ENCODE measurements at regions not wholly inside any gene's neighbourhood (a gene's known extent, or its start where the extent isn't known, plus 50 kb on each side); places are given as distances from the start of the nearest gene placed in this dataset.

DNA sequence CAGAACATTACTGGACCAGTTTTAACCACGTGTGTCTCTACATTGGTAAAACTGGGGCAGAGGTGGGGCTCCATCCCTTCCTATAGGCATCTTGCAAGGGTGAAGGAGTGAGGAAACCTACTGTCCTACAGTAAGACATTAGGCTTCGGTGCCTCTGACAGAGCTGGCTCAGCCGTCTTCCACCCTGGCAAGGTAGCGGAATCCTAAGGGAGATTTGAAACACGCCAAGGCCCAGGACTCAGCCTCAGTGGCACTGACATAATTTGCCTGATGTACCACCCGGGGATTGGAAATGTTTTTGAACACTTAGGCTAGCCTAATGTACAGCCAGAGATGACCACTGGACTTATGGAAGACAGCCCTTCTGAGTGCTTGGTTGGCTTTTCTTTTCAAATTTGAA, 329.7 kb upstream of the IRX1 start:
- Histone ChIP-seq H3K27me3 (no peaks in the 10 kb centered on the region), H3K4me3 (no peak overlapping the region), H3K36me3 (no peaks in the 10 kb centered on the region), H3K27ac (no peak overlapping the region), H3K4me1 (no peaks in the 10 kb centered on the region), H3K9me3 (no peaks in the 10 kb centered on the region)
- no peak for DNase-seq
- TF ChIP-seq, protein P1, sequence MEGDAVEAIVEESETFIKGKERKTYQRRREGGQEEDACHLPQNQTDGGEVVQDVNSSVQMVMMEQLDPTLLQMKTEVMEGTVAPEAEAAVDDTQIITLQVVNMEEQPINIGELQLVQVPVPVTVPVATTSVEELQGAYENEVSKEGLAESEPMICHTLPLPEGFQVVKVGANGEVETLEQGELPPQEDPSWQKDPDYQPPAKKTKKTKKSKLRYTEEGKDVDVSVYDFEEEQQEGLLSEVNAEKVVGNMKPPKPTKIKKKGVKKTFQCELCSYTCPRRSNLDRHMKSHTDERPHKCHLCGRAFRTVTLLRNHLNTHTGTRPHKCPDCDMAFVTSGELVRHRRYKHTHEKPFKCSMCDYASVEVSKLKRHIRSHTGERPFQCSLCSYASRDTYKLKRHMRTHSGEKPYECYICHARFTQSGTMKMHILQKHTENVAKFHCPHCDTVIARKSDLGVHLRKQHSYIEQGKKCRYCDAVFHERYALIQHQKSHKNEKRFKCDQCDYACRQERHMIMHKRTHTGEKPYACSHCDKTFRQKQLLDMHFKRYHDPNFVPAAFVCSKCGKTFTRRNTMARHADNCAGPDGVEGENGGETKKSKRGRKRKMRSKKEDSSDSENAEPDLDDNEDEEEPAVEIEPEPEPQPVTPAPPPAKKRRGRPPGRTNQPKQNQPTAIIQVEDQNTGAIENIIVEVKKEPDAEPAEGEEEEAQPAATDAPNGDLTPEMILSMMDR (IDR thresholded peaks at IDR 0.05) = no peak
- no peak for TF ChIP-seq POLR2A (IDR thresholded peaks at IDR 0.05)
- intact Hi-C loops (cut with DNase I; ENCODE audit: low total_unique reads) = no loop called here

DNA sequence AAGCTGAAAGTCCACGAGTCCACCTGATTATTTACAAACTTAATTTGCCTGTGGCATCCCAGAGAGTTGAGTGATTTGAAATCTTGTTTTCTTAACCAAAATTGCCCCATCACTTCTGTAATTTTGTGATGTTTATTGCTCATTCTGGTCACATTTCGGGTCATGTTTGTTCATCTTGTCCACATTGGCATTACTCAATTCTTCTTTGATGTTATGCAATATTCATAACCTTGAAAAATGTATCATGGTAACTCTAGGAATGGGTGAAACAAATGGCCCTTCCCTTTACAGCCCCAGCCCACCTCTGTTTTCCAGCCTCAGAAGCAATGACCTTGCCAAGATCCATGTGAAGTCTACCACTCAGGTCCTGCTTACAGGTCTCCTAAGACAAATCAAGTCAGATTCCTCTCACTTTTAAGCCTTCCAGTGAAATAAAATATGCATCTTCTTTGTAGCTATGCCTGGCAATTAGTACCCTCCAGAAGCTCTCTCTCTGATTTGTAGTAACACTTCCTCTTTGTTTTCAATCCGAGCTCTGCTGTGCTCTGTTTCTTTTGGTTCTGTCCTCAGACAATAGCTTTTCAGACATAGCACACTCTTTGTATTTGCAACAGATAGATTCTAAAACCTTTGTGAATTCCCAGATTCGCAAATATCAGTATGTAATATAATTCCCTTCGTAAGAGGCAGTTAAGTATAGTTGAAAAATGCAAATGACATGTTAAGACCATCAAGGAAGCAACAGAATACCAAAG, 330.3 kb upstream of the IRX1 start:
- no peaks in the 10 kb centered on the region for H3K9me3 ChIP-seq
- H3K27ac ChIP-seq = no peak overlapping the region
- no peak for DNase-seq
- no peak overlapping the region for H3K4me3 ChIP-seq
- TF ChIP-seq, protein P1 (IDR thresholded peaks at IDR 0.05) = no peak
- no peak for TF ChIP-seq POLR2A (IDR thresholded peaks at IDR 0.05)
- H3K36me3 ChIP-seq = no peaks in the 10 kb centered on the region
- intact Hi-C loops (cut with DNase I; ENCODE audit: low total_unique reads) = no loop called here
- no peaks in the 10 kb centered on the region for H3K4me1 ChIP-seq
- no peaks in the 10 kb centered on the region for H3K27me3 ChIP-seq

DNA sequence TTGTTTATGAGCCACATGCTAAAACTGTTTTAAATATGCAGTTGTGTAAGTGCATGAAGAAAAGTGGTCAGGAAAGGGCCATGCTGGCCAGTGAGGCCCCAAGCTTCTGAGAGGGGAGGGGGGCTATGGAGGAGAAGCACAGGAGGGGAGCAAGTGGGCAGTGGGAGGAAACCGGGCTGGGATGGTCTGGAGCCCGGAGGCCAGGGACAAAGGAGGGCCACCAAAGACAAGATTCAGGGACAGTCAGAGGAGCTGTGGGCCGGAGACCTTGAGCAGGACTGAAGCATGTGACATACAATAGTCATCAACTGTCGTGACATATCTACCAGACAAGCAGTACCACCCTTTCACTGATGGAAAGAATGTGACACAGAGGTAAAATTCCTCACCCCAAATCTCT, 333.2 kb upstream of the IRX1 start:
- TF ChIP-seq POLR2A (IDR thresholded peaks at IDR 0.05) = no peak
- TF ChIP-seq, protein P1 (IDR thresholded peaks at IDR 0.05) = no peak
- Histone ChIP-seq H3K4me1 (no peaks in the 10 kb centered on the region), H3K9me3 (no peaks in the 10 kb centered on the region), H3K27me3 (no peaks in the 10 kb centered on the region), H3K4me3 (no peak overlapping the region), H3K36me3 (no peaks in the 10 kb centered on the region), H3K27ac (no peak overlapping the region)
- DNase-seq = no peak
- intact Hi-C loops (cut with DNase I; ENCODE audit: low total_unique reads) = no loop called here

DNA sequence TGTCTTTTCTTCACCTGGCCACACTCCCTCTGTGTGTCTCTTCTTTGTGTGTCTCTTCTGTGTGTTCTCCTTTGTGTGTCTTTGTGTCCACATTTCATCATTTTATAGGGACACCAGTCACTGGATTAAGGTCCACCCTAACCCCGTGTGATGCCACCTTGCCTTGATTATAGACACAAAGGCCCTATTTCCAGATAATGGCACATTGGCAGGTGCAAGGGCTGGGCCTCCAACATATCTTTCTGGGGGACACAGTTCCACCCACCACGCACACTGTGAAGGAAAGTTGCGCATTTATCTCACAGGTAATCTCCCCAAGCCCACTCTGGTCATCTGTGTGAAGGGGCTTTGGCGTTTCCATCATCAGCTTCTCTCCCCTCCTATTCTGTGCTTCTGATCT, 334.6 kb upstream of the IRX1 start:
- no peak overlapping the region for H3K4me3 ChIP-seq
- H3K4me1 ChIP-seq = no peaks in the 10 kb centered on the region
- no peaks in the 10 kb centered on the region for H3K9me3 ChIP-seq
- no peak for TF ChIP-seq POLR2A (IDR thresholded peaks at IDR 0.05)
- TF ChIP-seq, protein P1 (IDR thresholded peaks at IDR 0.05) = no peak
- no peaks in the 10 kb centered on the region for H3K36me3 ChIP-seq
- intact Hi-C loops (cut with DNase I; ENCODE audit: low total_unique reads) = no loop called here
- DNase-seq = no peak
- H3K27me3 ChIP-seq = no peaks in the 10 kb centered on the region
- H3K27ac ChIP-seq = no peak overlapping the region

DNA sequence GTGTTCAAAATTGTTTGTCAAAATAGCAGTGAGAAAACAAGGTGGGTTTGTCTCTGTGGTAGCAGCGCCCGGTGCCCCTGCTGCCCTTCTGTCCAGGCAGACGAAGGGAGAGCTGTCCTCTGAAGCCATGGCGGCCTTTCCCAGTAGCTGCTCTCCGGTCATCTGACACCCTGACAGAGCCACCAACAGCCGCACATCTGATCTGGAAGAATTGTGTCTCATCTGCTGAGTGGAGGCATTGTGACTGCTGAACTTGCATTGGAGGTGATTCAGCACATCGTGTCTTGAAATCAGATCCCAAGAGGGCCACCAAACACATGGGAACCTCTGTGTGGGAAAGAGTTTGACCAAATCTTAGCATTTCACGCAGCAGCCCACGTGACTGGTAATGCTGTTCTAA, 337.6 kb upstream of the IRX1 start:
- Histone ChIP-seq H3K9me3 (no peaks in the 10 kb centered on the region), H3K27me3 (no peaks in the 10 kb centered on the region), H3K27ac (no peak overlapping the region), H3K36me3 (no peaks in the 10 kb centered on the region), H3K4me1 (no peaks in the 10 kb centered on the region), H3K4me3 (no peak overlapping the region)
- no peak for DNase-seq
- intact Hi-C loops (cut with DNase I; ENCODE audit: low total_unique reads) = no loop called here
- TF ChIP-seq, protein P1 (IDR thresholded peaks at IDR 0.05) = no peak
- no peak for TF ChIP-seq POLR2A (IDR thresholded peaks at IDR 0.05)
